Stimulated activated CD4-positive, alpha-beta T cell treated with anti-CD3 and anti-CD28 coated beads, TNF-alpha, amount 100 ng/mL, for 48 hours (primary cell): ENCODE measurements at regions not wholly inside any gene's neighbourhood (a gene's known extent, or its start where the extent isn't known, plus 50 kb on each side); places are given as distances from the start of the nearest gene placed in this dataset.
"Not testable (repeated sequence)": the region's sequence is repeated elsewhere in the genome, so short reads cannot be mapped to it uniquely, and the experiment has no call there.

Source experiments
- DNase-seq, 3 donors: peaks; one replicate each; pipeline ENCODE4 v3.0.0-alpha.2; 2020; ENCODE audit warnings: low read depth in 3 of 3

DNA sequence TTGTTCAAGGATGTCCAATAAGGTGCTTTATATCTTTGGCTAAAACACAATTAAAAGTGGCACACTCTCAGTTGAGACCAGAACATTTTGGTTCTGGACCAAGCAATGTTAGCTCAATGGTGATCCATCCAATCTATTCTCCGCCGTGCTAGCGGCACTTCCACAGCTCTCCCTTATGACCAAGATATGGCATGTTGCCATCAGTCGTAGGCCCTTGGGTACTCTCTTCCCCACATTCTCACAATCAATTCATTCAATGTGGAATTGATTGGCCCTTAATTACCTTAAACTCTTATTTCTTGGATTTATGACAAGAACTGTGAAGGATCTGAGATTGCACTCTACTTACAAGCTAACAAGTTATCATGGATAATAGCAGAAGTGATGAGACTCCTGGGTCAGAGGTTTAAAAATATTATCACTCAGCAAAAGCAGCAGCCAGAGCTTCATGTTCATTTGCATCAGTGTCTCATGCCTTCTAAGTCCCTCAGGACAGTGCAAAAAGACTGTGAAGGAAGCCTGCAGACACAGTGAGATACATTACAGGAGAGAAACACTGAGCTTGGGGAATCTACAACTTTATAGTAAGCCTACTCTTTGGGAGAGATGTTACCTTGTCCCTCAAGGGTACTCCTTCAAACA lies 80.0 kb upstream of the ARG1 start:
- no peak for DNase-seq

DNA sequence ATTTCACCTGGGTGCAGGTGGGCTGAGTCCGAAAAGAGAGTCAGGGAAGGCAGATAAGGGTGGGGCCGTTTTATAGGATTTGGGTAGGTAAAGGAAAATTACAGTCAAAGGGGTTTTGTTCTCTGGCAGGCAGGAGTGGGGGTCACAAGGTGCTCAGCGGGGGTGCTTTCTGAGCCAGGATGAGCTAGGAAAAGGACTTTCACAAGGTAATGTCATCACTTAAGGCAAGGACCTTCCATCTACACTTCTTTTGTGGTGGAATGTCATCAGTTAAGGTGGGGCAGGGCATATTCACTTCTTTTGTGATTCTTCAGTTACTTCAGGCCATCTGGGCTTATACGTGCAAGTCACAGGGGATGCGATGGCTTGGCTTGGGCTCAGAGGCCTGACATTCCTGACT lies 68.6 kb upstream of the ARG1 start:
- not testable (repeated sequence) for DNase-seq

DNA sequence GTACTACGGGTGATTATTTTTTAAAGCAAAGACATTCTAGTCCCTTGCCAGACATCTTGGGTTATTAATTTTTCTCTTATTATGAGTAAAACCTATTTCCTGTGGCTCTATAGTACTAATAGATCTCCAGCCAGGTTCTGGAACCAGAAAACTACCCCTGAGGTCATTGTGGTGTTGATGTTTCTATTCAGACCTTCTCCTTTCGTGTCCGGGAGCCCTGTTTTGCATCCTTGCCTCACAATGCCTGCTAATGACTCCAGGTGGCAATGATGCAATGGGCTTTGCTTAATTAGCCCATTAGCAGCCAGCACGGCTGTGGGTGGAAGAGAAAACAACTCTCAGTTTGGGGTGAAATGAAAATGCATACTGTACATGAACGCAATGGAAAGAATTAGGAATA lies 62.9 kb upstream of the ARG1 start:
- no peak for DNase-seq

DNA sequence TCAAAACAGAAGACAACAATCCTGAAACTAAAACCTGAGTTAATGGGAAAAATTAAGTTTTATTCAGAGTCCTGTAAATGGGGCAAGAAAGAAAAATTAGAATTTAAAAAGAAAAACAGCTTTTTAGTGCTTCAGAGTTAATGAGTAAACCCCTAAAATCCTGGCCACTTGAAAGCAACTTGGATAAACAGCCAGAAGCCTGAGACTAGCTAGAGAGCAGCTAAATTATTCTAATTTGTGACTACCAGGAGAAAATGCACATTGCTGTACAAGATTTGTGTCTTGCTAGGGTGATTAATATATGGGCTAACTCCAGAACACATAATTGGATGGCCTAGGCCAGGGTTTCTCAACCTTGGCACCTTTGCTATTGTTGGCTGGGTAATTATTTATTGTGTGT lies 62.4 kb upstream of the ARG1 start:
- no peak for DNase-seq

DNA sequence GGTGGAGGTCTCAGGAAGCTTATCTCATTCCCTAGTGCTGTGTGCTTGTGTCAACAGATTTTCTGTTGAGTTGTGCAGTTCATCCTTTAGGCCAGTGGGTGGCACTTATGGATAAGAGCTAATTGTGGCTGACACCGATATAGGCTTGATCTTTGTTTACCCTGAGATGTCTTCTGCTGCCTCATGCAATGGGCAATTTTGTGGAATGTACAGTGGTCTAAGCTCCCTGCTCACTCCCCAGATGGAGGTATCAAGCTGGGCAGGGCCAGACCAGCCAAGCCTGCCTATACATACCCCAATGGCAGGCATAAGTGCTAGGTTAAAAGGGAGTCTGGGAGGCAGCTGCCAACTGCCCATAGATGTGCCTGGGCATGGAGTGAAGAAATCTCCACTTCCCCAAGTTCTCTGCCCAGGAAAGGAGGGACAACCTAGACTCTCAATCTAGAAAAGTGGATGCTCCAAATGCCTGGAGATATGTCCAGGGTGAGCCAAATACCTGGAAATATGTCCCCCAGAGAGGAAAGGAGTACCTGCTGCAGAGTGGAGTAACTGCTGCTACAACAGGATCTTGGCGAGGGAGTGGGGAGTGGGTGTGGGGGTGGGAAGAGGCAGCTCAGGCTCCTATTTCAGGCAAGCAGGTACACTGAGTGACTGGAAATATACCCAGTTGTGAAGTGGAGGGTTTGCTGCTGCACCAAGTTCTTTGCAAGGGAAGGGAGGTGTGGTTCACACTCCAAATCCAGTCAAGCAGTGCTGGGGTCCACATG lies 53.2 kb upstream of the ARG1 start:
- DNase-seq, result peak in 1 of 3 donors; percentile 17
